HG03457 (cell line): ENCODE measurements at regions not wholly inside any gene's neighbourhood (a gene's known extent, or its start where the extent isn't known, plus 50 kb on each side); places are given as distances from the start of the nearest gene placed in this dataset.

Source experiments
- ATAC-seq: cut with Tn5 transposase; IDR thresholded peaks from one replicate; pipeline ENCODE4 v1.9.1; 2021; ENCODE audit warnings: moderate number of reproducible peaks; ENCODE audit not compliant: unreplicated experiment

GRCh38 chr11:45525393-45525792 lies 140.0 kb downstream of the CHST1 start:
- ATAC-seq = no peak

DNA sequence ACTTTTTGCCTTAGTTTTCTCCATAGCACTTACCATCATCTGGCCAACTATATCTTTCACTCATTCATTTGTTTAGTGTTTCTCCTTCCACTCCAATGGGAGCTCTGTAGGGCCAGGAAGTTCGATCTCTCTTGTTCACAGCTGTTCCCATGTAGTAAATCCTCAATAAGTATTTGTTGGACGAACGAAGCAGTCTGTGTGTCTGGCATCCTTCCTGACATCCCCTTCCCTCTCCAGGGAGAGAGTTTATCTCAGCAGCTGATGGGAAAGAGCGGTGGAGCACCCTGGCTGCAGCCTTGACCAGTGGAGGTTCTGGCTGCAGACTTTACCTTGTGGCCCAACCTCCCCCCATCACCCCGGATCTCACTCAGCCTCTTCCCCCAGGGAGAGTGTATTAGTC lies 141.7 kb downstream of the CHST1 start:
- no peak for ATAC-seq

GRCh38 chr11:45518833-45519535 lies 146.4 kb downstream of the CHST1 start:
- ATAC-seq = no peak

DNA sequence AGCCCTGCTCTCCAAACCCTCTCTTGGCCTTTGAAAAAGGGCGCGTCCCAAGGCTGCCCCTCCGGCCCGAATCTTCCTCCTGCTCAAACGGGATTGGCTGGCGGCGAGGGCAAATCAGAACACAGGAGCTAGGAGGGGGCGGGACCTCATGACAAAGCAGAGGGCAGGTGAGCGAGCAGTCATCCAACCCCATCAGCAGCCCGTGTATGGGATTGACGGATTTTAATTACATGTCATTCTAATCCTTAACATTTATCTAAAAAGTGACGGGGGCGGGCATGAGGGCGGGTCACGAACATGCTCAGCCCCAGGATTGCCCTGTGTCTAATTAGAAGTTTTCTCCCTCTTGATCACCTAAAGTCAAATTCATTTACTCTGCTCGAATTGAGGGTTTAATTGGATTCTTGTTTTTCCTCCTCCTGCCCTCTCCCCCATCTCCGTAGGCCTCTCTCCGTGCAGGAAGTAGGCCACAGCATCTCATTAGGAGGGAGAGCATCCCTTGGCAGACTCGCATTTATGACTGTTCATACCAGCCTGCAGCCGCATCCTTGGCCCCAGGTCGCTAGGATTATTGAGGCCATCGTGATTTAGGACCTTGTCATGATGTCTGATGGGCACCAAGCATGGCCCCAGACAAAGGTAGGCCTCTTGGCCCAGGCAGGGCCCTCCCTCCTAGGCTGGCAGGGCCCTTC lies 147.1 kb downstream of the CHST1 start:
- ATAC-seq = no peak

GRCh38 chr11:45517171-45517770 lies 148.2 kb downstream of the CHST1 start:
- ATAC-seq = no peak

GRCh38 chr11:45513821-45514340 lies 151.5 kb downstream of the CHST1 start:
- no peak for ATAC-seq

DNA sequence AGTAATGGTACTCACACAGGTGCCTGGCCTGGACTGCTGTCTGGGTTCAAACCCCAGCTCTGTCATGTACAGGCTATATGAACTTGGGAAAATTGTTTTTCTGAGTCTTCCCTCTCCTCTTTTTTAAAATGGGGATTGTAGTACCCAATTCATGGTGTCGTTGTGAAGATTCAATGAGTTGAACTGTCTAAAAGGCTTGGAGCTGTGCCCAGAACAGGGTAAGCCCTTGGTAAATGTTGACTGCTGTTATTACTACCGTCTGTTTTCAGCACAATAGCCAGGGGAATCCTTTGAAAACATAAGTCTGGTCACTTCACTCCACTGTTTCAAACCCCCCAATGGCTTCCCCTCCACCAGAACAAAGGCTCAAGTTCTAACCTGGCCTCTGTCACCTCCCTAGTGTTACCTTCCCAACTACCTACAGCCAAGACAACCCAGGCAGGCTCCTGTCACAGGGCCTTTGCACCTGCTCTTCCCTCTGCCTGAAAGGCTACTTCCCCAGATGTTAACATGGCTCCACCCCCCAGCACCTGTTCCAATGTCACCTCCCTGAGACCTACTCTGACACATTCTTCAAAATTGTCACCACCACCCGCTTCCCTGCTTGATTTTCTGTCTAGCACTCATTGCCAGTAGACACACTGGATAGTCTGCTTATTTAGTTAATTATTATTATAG lies 152.8 kb downstream of the CHST1 start:
- no peak for ATAC-seq

DNA sequence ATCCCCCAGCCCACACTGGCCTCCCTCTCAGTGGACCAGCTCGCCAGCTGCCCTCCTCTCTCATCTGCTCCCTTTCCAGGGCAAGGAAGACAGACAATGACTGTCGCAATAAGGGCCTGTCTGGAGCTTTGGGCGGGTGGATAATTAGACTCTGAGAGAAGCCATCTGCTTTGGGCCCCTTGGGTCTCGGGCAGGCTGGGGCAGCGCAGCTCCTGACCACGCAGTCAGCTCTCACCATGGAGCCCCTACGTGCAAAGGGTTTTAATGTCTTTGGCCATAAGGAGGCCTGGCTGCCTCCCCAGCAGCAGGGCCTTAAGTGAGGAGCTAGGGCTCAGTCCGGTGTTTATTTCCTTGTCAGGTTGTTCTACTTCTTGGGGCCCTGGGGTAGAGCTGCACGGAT lies 153.9 kb downstream of the CHST1 start:
- no peak for ATAC-seq

DNA sequence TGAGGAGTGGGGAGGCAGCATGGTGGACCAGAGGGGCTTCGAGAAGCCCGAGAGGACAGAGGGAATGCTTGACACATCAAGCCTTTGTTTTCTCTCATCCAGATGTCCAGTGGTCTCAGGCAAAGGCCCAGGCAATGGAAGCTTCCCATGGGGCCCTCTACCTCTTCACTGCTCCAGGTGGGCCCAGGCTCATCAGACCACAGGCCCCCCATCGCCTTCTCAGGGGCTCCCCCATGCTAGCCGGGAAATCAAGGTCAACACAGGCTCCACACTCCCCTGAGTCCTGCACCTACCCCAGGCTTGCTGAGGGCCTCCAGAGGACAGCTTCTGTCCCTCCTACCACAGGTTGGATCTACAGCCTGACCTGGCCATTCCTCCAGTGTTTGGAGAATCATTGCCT lies 157.5 kb downstream of the CHST1 start:
- ATAC-seq = no peak

GRCh38 chr11:45503311-45503710 lies 162.1 kb downstream of the CHST1 start:
- ATAC-seq = no peak

DNA sequence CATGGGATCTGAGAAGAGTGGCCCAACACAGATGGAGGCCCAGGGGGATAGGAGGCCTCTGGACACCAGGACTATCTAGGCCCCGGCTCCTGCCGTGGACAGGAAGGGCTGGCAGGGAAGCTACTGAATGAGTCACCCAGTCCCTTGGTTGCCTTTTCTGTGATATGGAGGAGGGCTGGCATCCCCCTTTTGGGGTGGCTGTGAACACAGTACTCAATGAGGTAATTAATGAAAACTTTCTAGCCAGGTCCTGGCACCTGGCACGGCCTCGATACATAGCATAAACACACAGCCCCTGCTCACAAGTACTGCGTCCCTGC lies 163.2 kb downstream of the CHST1 start:
- no peak for ATAC-seq

DNA sequence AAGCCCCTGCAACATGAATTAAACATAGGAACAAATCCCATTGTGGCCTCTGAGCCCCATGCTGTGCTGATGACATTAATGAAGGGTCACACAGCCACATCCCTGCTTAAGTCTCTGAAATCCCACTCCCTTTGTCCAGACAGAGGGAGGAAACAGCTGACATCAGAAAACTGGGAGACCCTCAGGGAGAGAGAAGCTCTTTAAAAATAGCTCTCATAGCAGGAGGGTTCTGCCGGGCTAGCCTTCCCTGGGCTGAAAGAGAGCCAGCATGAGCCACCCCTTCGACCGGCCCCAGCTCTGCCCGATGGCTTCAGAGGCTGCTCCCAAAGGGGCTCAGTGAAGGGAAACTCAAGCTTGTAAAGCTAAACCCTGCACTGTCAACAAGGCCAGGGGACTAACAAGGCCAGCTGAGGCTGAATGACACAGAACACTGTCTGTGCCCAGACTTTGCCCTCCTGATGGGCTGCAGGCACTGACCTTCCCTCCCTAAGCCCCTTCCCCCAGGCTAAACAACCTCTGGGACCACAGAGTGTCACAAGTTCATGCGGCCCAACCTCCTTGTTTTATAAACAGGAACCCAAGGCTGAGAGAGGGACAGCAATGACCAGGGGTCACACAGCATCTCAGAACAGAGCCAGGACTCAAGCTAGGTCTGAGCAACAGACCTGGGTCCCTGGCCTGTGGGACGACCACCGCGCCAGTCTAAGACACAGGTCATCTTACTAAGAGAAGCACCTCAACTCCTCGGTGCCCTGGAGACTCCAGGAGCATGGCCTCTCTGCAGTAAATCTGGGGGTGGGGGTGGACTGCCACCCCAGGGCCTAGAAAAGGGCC lies 163.8 kb downstream of the CHST1 start:
- ATAC-seq = no peak

GRCh38 chr11:45500451-45500850 lies 165.0 kb downstream of the CHST1 start:
- no peak for ATAC-seq

GRCh38 chr11:45494738-45495137 lies 170.7 kb downstream of the CHST1 start:
- ATAC-seq = no peak

DNA sequence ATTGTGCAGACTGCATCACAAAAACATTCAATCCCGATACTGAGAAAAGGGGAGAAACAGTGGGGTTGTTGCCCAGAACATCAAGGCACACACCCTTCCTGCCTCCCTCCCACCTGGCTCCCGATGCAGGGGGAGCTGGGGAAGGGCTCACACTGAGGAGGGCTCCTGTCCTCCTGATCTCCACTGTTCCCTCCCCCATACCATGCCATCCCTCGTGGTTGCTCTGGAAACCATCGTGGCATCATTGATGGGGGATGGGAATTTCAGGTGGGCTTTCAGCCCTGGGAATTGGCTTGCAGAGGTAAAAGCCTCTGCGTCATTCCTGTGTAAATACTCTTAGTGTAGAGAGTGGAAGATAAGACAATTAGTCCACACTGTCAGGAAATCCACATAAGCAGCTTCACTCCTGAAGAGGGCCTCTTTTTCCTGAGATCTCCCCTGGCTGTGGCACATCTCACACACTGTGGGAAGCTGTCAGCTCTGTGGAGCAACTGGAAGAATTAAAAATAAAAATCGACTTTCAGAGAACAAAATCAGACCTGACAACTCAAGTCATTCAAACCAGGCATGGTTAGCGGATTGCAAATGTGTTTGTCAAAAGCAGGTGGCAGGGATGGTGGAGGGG lies 176.0 kb downstream of the CHST1 start:
- ATAC-seq = no peak

DNA sequence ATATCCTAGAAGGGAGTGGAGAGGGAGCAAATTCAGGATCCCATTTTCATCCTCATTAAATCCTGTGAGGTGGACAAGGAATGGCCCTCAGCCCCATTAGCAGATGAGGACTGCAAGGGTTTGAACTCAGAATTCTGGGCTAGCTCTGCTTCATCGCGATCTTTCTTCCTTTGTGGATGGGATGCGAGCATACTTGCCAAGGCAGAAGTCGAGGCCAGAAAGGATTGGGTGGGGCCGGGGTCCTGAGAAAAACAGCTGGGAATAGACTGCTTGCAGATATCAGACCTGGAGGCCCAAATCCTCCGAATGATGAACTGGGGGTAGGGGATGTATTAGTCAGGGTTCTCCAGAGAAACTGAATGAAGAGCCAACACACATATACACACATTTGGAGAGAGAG lies 179.0 kb downstream of the CHST1 start:
- no peak for ATAC-seq

DNA sequence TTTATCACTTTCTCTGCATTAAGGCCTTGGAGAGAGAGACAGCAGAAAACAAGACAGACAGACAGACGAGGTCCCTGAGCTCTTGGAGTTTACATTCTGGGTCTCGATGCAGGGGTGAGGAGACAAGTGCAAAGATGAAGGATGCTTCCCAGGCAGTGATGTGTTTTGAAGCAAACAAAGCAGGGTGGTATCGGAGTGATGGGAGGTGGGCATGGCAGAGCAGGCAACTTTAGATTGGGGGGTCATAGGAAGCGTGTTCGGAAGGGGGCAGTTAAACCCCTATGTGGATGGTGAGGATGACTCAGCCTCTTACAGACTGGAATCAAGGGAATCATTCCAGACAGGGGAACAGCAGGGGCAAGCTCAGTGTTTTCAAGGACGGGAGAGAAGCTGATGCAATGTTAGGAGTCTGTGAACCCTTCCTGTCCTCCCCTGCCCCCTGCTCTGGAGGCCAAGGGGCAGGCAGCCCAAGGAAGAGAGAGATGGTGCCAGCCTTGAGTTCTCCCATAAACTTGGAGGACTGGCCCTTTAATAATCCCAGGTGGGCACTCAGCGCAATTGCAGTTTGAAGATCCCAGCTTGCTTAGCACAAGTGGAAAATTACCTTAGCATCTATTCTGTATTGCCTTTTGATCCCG lies 180.2 kb downstream of the CHST1 start:
- ATAC-seq = no peak

- no peak for ATAC-seq
These were observed 181.0 kb downstream of the CHST1 start for GRCh38 chr11:45484326-45484883.

DNA sequence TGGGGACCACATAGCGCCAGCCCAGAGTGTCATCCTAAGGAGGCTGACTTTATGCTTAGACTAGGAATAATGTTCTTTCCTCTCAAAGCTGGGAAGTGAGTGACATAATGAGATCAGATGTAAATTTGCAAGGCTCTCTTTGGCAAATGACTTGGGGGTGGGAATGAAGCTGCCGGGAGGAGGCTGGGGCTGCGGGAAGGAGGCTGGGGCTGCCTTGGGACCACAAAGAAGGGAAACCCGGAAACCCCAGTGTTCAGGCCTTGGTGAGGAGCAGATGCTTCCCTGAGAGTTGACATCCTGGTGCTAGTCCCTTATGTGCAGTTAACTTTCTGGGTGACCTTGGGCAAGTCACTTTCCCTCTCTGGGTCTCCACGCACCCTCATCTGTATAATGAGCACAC lies 182.0 kb downstream of the CHST1 start:
- no peak for ATAC-seq

DNA sequence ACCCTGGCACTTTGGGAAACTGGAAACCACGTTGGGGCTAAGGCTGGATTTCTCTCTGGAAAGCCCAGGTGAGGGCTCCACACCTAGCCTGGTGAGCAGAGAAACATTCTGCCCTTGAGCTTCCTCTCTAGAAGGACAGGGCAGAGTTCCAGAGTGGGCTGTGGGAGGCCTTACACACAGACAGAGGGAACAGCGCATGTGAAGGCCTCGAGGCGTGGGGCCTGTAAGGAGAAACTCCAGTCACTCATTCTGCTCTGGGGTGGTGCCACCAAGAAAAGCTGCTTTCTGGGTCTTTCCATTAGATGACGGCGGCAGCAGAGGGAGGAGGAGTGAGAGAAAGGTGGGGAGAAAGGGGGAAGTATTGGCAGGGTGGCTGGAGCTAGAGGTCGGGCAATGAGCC lies 183.1 kb downstream of the CHST1 start:
- no peak for ATAC-seq
